K562 (cell line): ENCODE measurements at regions not wholly inside any gene's neighbourhood (a gene's known extent, or its start where the extent isn't known, plus 50 kb on each side); places are given as distances from the start of the nearest gene placed in this dataset.

ENCODE experiments used
- ATAC-seq: fragments of 200-7000 bp; cut with Tn5 transposase; 3 replicates; pipeline ENCODE4 v1.9.1; 2020; ENCODE audit warnings: moderate library complexity
- BruUV-seq: library from RNA; stranded (reverse); fragments of 400-500 nt; replicated peaks from 2 replicates; lab custom pipeline; 2021; lab: Mats Ljungman, UMichigan
- CTCF ChIA-PET: fragments of 300-600 bp; formaldehyde crosslinking; extraction: SDS; loops from one replicate; lab custom pipeline; 2021; ENCODE audit warnings: low intra/inter-chr PET ratio; lab: Yijun Ruan, JAX
- POLR2A ChIA-PET: fragments of 300-600, 350-650 bp; sonication (Branson Sonifier 250); formaldehyde crosslinking; extraction: SDS; loops from one replicate; lab custom pipeline; 2021; ENCODE audit warnings: antibody characterized with exemption, inconsistent platforms; lab: Yijun Ruan, JAX
- DNase-seq, 4 experiments: peaks; one replicate each; pipeline versions ENCODE4 v3.0.0 to v3.0.0-alpha.2; 2011 to 2018; ENCODE audit warnings: low spot score in 3 of 4, mixed read lengths in 3 of 4; ENCODE audit errors: extremely low read depth in 1 of 4
- FAIRE-seq: peaks from 2 replicates; lab custom pipeline; 2011; peaks lifted over from hg19 to GRCh38; lab: Jason Lieb, UNC
- H2AFZ ChIP-seq: 2 replicates; pipeline ENCODE4 v1.6.0; 2011; ENCODE audit warnings: low read depth, low read length, control low read depth, inconsistent platforms
- H3K27ac ChIP-seq: fragments of 200-600 bp; 3 replicates; pipeline ENCODE4 v1.8.0; 2011; ENCODE audit warnings: low read depth, mild to moderate bottlenecking, control low read depth, inconsistent platforms, low read length, moderate library complexity, mixed read lengths; ENCODE audit errors: extremely low read depth
- H3K27me3 ChIP-seq, 2 experiments: fragments of 300-600 bp in 1 of 2; 2 replicates in 1 of 2; 3 replicates in 1 of 2; pipeline versions ENCODE4 v1.6.0 to v1.8.0; 2011; ENCODE audit warnings: inconsistent platforms in 2 of 2, low read length in 2 of 2, mild to moderate bottlenecking in 1 of 2, mixed read lengths in 1 of 2, moderate library complexity in 1 of 2; ENCODE audit not compliant: control insufficient read depth in 2 of 2, insufficient read depth in 2 of 2
- H3K36me3 ChIP-seq: fragments of 300-600 bp; 3 replicates; pipeline ENCODE4 v1.8.0; 2011; ENCODE audit warnings: mild to moderate bottlenecking, low read length, inconsistent platforms; ENCODE audit not compliant: control insufficient read depth, insufficient read depth
- H3K4me1 ChIP-seq, 2 experiments: fragments of 200-600 bp in 1 of 2; replicated peaks in 1 of 2; 2 replicates in 1 of 2; 3 replicates in 1 of 2; pipeline versions ENCODE4 v1.5.1 to v1.8.0; 2011; ENCODE audit warnings: inconsistent platforms in 2 of 2, low read length in 2 of 2, mild to moderate bottlenecking in 1 of 2, mixed read lengths in 1 of 2, moderate library complexity in 1 of 2; ENCODE audit not compliant: control insufficient read depth in 2 of 2, insufficient read depth in 2 of 2
- H3K4me2 ChIP-seq: 2 replicates; pipeline ENCODE4 v1.6.1; 2011; ENCODE audit warnings: low read length, control low read depth, inconsistent platforms, mixed read lengths; ENCODE audit not compliant: insufficient read depth
- H3K4me3 ChIP-seq: fragments of 200-600 bp; sonication (generic), shearing (Covaris generic); 2 replicates; pipeline ENCODE4 v1.5.1; 2016; ENCODE audit warnings: control low read depth, inconsistent platforms
- H3K79me2 ChIP-seq: fragments of 200-600 bp; 3 replicates; pipeline ENCODE4 v1.8.0; 2011; ENCODE audit warnings: low read length, inconsistent platforms; ENCODE audit not compliant: control insufficient read depth, insufficient read depth
- H3K9ac ChIP-seq, 2 experiments: 2 replicates each; pipeline versions ENCODE4 v1.6.0 to v1.6.1; 2011; ENCODE audit warnings: low read depth in 2 of 2, low read length in 2 of 2, control low read depth in 1 of 2, inconsistent platforms in 1 of 2, mild to moderate bottlenecking in 1 of 2, mixed read lengths in 1 of 2; ENCODE audit not compliant: insufficient read depth in 1 of 2
- H3K9me1 ChIP-seq: one replicate; pipeline ENCODE4 v1.6.0; 2011; ENCODE audit warnings: inconsistent platforms, mild to moderate bottlenecking, low read length, moderate library complexity; ENCODE audit not compliant: control insufficient read depth, insufficient read depth
- H3K9me3 ChIP-seq: replicated peaks from 2 replicates; pipeline ENCODE4 v1.5.1; 2011; ENCODE audit warnings: low read depth, low read length, inconsistent platforms; ENCODE audit not compliant: control insufficient read depth, insufficient read depth
- H4K20me1 ChIP-seq: replicated peaks from 2 replicates; pipeline ENCODE4 v1.6.1; 2011; ENCODE audit warnings: low read length, inconsistent platforms, mixed read lengths; ENCODE audit not compliant: control insufficient read depth, insufficient read depth
- C11orf30 ChIP-seq: fragments of 450-650 bp; IDR thresholded peaks from 2 replicates; pipeline ENCODE4 v1.6.1; 2016; ENCODE audit warnings: low read depth, mild to moderate bottlenecking
- DIDO1 ChIP-seq: fragments of 450-650 bp; IDR thresholded peaks from 2 replicates; pipeline ENCODE4 v1.6.1; 2016; ENCODE audit warnings: low read depth, missing biosample characterization, missing genetic modification characterization
- EHMT2 ChIP-seq: fragments of 450-650 bp; IDR thresholded peaks from 2 replicates; pipeline ENCODE4 v1.6.1; 2018; ENCODE audit warnings: antibody characterized with exemption
- GTF2A2 ChIP-seq: IDR thresholded peaks from 2 replicates; pipeline ENCODE4 v1.6.1; 2016; ENCODE audit warnings: mild to moderate bottlenecking, missing genetic modification characterization, missing compliant biosample characterization
- HDAC6 ChIP-seq: IDR thresholded peaks from 2 replicates; pipeline ENCODE4 v1.6.1; 2012; ENCODE audit warnings: low read depth, mild to moderate bottlenecking, control low read depth, inconsistent platforms, low read length, moderate library complexity
- NFIX ChIP-seq: fragments of 250-450 bp; sonication (Bioruptor Pico); IDR thresholded peaks from 2 replicates; pipeline ENCODE4 v1.4.0; 2020; ENCODE audit warnings: low read depth, mild to moderate bottlenecking, moderate library complexity
- RBBP5 ChIP-seq: fragments of 200-600 bp; sonication (generic); IDR thresholded peaks from 2 replicates; pipeline ENCODE4 v1.6.1; 2012; ENCODE audit warnings: borderline replicate concordance, mild to moderate bottlenecking, low read length, control low read depth, inconsistent platforms; ENCODE audit not compliant: insufficient read depth, poor library complexity, severe bottlenecking
- SMAD4 ChIP-seq: fragments of 250-450 bp; sonication (Bioruptor Pico); conservative IDR thresholded peaks from 2 replicates; pipeline ENCODE4 v1.8.0; 2021; ENCODE audit warnings: inconsistent platforms, mild to moderate bottlenecking, moderate library complexity
- ZNF584 ChIP-seq: fragments of 200-800 bp; sonication (Bioruptor generic); IDR thresholded peaks from 2 replicates; pipeline ENCODE4 v1.6.1; 2016; ENCODE audit warnings: low read depth, mild to moderate bottlenecking, missing genetic modification characterization, missing compliant biosample characterization
- WGBS: fragments of 100-300 bp; shearing (Covaris generic); methylation state at CpG from one replicate; pipeline ENCODE4 v1.1.6; 2016; ENCODE audit warnings: low coverage, mixed read lengths; ENCODE audit not compliant: insufficient coverage; ENCODE audit errors: missing lambda C conversion rate; 5-methylcytosine and 5-hydroxymethylcytosine counted together
- in situ Hi-C: fragments of 300-500 bp; cut with MboI; formaldehyde crosslinking; loops from 4 replicates; pipeline ENCODE4 v1.15.0; 2018; ENCODE audit warnings: inconsistent platforms, mixed read lengths
- intact Hi-C: fragments of 100-400 bp; cut with micrococcal nuclease; formaldehyde crosslinking; loops from 2 replicates; pipeline ENCODE4 v1.14.2; 2022
- TF ChIP-seq, protein P1 (sequence below): fragments of 250-450 bp; sonication (Bioruptor Pico); IDR thresholded peaks from 2 replicates; pipeline ENCODE4 v1.9.0; 2021; ENCODE audit warnings: mild to moderate bottlenecking, inconsistent platforms
- TF ChIP-seq, protein P2 (sequence below): fragments of 250-450 bp; sonication (Bioruptor Pico); IDR thresholded peaks from 2 replicates; pipeline ENCODE4 v1.8.0; 2022; ENCODE audit warnings: inconsistent platforms

DNA sequence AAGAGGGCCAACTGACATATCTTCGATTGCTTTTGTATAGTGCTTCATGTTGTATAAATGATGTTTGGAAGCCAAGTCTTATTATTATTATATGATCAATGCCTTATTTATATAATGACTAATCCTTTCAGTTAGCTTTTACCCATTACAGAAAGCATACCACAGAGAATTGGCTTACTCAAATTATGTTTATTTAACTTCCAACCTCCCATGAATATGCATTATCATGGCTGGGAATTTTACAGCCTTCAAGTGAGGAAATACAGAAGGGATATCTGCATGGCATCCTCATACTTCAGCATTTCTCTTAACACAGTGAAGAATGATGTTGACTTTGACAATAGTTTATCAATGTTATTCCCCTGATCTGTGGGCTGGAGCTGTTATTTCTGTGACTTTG, 225.9 kb upstream of the GAP43 start:
- Histone ChIP-seq H3K27me3 (no peaks in the 10 kb centered on the region), H3K9ac (no peak overlapping the region), H2AFZ (no peak overlapping the region), H3K4me1 (no peaks in the 10 kb centered on the region), H3K27ac (no peak overlapping the region), H4K20me1 (no peaks in the 10 kb centered on the region), H3K9me1 (no peaks in the 10 kb centered on the region), H3K9me3 (no peaks in the 10 kb centered on the region), H3K4me2 (no peak overlapping the region), H3K4me3 (no peak overlapping the region), H3K36me3 (no peaks in the 10 kb centered on the region), H3K79me2 (no peaks in the 10 kb centered on the region)
- ChIA-PET CTCF (no interaction called here), POLR2A (no interaction called here)
- FAIRE-seq (no peak), ATAC-seq (no peak), DNase-seq (no peak)
- WGBS, result 0% methylated on average over 1 of the region's 1 CpG
- intact Hi-C loops, result no loop called here
- BruUV-seq, result no TSS peak
- TF ChIP-seq C11orf30 (no peak), HDAC6 (no peak)
- TF ChIP-seq, protein P1, sequence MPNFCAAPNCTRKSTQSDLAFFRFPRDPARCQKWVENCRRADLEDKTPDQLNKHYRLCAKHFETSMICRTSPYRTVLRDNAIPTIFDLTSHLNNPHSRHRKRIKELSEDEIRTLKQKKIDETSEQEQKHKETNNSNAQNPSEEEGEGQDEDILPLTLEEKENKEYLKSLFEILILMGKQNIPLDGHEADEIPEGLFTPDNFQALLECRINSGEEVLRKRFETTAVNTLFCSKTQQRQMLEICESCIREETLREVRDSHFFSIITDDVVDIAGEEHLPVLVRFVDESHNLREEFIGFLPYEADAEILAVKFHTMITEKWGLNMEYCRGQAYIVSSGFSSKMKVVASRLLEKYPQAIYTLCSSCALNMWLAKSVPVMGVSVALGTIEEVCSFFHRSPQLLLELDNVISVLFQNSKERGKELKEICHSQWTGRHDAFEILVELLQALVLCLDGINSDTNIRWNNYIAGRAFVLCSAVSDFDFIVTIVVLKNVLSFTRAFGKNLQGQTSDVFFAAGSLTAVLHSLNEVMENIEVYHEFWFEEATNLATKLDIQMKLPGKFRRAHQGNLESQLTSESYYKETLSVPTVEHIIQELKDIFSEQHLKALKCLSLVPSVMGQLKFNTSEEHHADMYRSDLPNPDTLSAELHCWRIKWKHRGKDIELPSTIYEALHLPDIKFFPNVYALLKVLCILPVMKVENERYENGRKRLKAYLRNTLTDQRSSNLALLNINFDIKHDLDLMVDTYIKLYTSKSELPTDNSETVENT (CRISPR knock-in tag), result no peak
- in situ Hi-C loops, result no loop called here

DNA sequence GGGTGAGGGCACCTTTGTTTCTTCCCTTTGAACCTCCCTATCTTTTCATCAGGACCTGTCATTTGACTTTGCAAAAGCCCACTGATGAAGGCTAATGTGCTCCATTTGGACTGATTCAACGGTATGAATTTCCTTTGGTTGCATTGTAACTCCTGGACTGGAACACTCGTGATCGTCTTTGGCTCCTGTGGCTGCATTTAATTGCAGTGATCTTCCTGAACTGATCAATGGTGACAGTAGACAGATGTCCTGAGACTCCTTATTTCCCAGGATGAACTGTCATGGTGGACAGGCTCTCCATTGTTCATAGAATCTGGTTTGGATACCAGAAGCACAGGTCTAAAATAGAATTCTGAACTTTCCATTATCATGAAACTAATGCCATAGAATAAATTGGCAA, 224.8 kb upstream of the GAP43 start:
- Histone ChIP-seq H3K4me1 (no peaks in the 10 kb centered on the region), H3K9me3 (no peaks in the 10 kb centered on the region), H3K36me3 (no peaks in the 10 kb centered on the region), H3K27ac (no peak overlapping the region), H3K4me2 (no peak overlapping the region), H2AFZ (no peak overlapping the region), H3K9ac (no peak overlapping the region), H4K20me1 (no peaks in the 10 kb centered on the region), H3K4me3 (no peak overlapping the region), H3K27me3 (no peaks in the 10 kb centered on the region), H3K79me2 (no peaks in the 10 kb centered on the region), H3K9me1 (no peaks in the 10 kb centered on the region)
- 0% methylated on average over 3 of the region's 3 CpGs for WGBS
- in situ Hi-C loops, result no loop called here
- FAIRE-seq (no peak), DNase-seq (no peak), ATAC-seq (no peak)
- CTCF ChIA-PET, result no interaction called here
- intact Hi-C loops, result no loop called here
- no TSS peak for BruUV-seq
- POLR2A ChIA-PET, result no interaction called here
- TF ChIP-seq RBBP5 (no peak), DIDO1 (tag) (no peak), GTF2A2 (tag) (no peak), ZNF584 (CRISPR knock-in tag) (no peak), SMAD4 (CRISPR knock-in tag) (no peak), EHMT2 (no peak), NFIX (CRISPR knock-in tag) (no peak)
- TF ChIP-seq, protein P2, sequence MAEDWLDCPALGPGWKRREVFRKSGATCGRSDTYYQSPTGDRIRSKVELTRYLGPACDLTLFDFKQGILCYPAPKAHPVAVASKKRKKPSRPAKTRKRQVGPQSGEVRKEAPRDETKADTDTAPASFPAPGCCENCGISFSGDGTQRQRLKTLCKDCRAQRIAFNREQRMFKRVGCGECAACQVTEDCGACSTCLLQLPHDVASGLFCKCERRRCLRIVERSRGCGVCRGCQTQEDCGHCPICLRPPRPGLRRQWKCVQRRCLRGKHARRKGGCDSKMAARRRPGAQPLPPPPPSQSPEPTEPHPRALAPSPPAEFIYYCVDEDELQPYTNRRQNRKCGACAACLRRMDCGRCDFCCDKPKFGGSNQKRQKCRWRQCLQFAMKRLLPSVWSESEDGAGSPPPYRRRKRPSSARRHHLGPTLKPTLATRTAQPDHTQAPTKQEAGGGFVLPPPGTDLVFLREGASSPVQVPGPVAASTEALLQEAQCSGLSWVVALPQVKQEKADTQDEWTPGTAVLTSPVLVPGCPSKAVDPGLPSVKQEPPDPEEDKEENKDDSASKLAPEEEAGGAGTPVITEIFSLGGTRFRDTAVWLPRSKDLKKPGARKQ (CRISPR knock-in tag), result no peak
